HG03039 (cell line): ENCODE measurements at regions not wholly inside any gene's neighbourhood (a gene's known extent, or its start where the extent isn't known, plus 50 kb on each side); places are given as distances from the start of the nearest gene placed in this dataset.

Experiments
- ATAC-seq: cut with Tn5 transposase; IDR thresholded peaks from one replicate; pipeline ENCODE4 v1.9.1; 2021; ENCODE audit warnings: mild to moderate bottlenecking, moderate library complexity; ENCODE audit not compliant: unreplicated experiment

GRCh38 chr3:23644099-23644498 lies 161.7 kb upstream of the UBE2E1 start:
- ATAC-seq, result no peak

GRCh38 chr3:23644676-23645075 lies 161.1 kb upstream of the UBE2E1 start:
- ATAC-seq, result no peak

- no peak for ATAC-seq
These were observed 160.1 kb upstream of the UBE2E1 start for GRCh38 chr3:23645533-23646183.

GRCh38 chr3:23646184-23646920 lies 159.4 kb upstream of the UBE2E1 start:
- ATAC-seq, result no peak

DNA sequence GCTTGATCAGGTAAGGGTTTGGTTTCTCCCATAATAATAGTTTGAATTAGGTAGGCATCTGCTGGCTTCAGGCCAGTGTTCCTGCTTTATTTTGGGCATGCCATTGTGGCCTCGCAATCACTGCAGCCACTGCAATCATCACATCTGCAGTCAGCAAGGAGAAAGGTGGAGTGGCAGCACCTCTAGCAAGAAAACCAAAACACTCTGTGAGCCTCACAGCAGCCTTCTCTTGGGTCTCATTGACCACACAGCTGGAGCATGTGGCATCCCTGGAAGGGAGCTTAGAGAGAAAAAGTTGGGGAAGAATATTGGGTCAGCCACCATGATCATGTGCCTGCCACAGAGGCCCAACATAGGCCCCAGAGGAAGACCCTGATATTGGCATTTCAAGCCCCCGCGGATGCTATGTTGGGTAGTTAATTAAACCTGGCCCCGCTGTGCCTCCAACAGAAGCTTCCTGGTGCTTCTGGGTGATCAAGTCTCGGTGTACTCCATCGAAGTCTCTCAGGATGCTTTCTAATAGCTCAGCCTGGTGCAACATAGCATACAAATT lies 158.0 kb upstream of the UBE2E1 start:
- no peak for ATAC-seq

DNA sequence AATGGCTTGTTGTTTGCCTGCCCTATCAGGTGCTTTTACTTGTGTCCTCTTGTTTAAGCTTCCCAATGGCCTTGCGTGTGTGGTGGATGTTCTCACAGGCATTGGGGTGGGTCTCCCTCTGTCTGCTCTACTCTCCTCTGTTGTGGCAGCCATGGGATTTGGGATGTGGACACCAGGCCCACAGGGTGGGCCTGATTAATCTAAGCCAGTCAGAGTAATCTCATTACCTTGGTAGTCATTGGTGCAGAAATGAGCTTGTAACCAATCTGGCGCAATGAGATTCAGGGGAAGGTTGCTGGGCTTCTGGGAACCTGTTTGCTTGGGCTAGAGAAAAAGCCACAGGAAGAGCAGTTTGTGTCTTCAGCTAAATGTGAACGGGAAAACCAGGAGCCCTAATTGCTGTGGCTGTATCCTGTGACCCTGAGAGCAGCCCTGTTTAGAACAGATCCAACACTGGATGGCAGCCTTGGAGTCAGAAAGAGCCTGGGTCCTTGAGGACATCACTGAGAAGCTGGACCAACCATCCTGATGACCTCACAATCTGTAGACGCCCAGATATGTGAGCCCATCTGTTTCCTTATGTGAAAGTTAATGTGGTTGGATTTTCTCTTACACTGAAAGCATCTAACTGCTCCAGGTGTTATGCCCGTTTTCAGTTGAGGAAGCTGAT lies 157.3 kb upstream of the UBE2E1 start:
- ATAC-seq, result no peak

GRCh38 chr3:23648996-23649395 lies 156.8 kb upstream of the UBE2E1 start:
- no peak for ATAC-seq

DNA sequence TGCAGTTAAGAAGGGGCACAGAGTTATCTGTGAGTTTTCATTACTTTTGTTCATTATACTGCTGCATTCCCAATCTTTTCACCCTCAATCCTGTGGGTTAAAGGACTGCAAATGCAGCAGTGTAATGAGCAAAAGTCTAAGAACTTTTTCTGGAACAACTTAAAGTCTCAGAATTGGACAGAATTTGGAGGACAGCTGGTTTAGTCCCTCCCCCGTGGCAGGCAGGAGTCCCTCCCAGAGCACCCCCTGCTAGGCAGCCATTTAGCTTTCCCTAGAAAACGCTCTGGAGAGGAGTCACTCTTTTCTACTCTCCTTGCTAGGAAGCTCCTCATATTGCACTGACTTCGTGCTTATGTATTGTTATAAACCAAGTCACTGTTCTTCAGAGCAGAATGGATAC lies 156.3 kb upstream of the UBE2E1 start:
- no peak for ATAC-seq

GRCh38 chr3:23650371-23651140 lies 155.2 kb upstream of the UBE2E1 start:
- no peak for ATAC-seq

DNA sequence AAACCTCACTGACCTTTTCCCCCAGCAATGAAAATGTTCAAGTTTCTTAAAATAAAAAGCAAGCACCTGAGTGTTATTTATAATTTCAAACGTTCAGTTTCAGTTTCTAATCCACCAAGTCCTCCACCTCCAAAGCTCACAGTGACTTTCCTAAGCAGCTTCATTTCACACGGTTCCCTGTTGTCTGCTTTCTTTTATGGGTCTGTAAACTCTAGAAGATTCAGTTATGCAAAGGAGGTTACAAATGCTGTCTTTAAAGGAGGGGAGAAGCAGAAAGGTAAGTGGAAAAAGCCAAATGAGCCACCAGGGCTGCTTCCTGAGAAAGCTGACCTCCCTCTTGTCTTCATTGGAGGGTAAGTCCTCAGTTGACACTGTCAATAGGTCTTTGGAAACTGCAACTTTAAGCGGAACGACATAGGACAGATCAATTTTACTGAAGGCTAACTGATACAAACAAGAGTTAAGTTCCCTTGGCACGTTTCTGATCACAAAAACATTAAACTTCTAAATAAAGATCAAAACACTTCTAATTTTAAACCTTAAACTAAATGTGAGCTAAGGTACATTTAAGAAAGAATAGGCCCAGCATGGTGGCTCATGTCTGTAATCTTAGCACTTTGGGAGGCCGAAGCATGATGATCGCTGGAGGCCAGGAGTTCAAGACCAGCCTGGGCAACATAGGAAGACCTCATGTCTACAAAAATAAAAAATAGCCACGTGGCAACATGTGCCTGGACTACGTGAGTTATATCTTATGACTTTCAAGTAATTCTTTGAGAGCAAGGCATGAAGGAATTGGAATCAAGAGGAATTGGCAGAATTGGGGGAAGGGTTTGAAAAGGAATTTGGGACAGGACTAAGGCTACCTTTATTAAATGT lies 151.9 kb upstream of the UBE2E1 start:
- peak; percentile 92 for ATAC-seq

DNA sequence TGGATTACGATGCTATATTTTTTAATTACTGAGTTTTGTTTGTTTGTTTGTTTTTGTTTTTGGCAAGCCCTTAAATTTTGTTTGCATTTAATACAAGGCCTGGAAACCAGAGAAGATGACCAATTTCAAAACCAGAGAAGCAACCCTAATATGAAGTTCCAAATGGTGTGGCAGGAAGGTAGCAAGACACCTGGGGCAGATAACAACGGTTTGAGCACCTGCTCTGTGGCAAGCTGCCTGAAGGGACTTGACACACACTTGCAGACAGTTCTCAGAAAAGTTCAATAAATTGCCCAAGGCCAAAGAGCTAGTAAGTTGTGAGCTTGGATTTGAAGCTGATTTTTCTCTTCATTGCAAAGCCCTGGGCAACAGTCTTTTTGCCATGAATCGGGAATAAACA lies 151.2 kb upstream of the UBE2E1 start:
- no peak for ATAC-seq

GRCh38 chr3:23655749-23656148 lies 150.0 kb upstream of the UBE2E1 start:
- ATAC-seq, result no peak

DNA sequence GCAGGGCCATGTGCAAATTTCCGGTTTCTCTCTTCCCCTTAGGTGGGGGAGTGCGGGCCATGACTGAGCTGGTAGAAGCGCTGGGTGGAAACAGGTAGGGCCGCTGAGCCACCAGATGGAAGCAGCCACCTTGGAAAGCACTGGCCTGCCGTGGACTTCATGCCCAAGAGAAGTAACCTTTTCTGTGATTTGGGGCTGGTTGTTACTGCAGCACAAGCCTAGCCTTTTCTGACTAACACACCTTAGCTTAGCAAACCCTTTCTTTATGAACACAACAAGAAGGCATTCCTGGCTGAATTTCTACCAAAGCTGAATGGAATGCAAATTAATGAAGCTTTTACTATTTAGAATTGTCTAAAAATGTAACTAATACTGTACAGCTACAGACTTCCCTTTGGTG lies 149.6 kb upstream of the UBE2E1 start:
- ATAC-seq, result no peak

- ATAC-seq, result no peak
These were observed 148.9 kb upstream of the UBE2E1 start for GRCh38 chr3:23656821-23657220.

- ATAC-seq, result no peak
These were observed 148.1 kb upstream of the UBE2E1 start for GRCh38 chr3:23657647-23658046.

GRCh38 chr3:23659274-23659673 lies 146.5 kb upstream of the UBE2E1 start:
- ATAC-seq, result peak; percentile 39

GRCh38 chr3:23659840-23660430 lies 145.8 kb upstream of the UBE2E1 start:
- ATAC-seq, result no peak

DNA sequence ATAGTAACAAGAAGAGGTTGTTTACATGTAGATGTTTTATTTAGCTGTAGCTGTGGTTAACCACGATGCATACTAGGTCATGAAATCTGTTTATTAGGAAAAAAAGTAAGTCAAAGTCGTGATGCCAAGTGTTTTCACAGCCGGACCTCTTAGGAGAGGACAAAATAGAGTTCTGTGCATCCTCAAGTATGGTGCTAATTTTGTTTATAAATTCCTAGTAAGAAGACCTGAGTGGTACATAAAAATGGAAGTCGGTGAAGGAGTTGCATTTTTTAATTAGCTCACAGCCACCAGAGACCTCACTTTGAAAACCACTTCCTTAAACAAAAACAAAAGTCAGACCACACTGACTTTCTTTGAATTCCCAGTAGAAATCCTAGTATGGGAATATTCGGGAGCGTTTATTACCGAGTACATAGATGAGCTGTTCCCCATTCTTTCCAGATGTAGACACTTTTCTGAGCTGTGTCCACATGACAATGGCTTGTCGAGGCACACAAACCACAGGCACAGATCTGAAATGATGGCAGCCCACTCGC lies 143.6 kb upstream of the UBE2E1 start:
- ATAC-seq, result no peak

- ATAC-seq, result no peak
These were observed 142.5 kb upstream of the UBE2E1 start for GRCh38 chr3:23663246-23663645.
